ENCODE measurements at regions not wholly inside any gene's neighbourhood (a gene's known extent, or its start where the extent isn't known, plus 50 kb on each side); places are given as distances from the start of the nearest gene placed in this dataset.
A peak's percentile ranks its signal among the peaks of the same experiment; 100 is the strongest.

DNA sequence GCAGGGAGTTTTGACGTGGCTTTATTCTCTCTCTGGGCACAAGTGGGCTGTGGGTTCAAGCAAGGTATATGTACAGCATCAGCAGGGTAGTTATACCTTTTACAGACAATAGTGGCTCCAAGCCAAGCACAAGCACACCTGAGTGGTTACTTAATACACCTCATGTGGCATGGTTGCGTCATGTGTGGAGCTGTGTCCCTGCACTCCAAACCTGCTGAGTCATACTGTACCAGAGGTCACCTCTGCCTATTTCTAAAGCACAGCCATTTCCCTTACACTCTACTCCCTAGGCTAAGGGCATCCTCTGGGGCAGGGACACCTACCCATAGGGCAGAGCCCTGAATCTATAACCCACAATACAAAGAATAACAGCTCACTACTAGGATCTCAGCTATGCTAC lies 147.3 kb downstream of the OSTF1 start:
- Histone ChIP-seq H3K4me3 (no peak overlapping the region), H3K4me1 (no peaks in the 10 kb centered on the region), H3K4me2 (no peak overlapping the region), H3K27ac (no peak overlapping the region), H3K9me3 (no peaks in the 10 kb centered on the region)
- FAIRE-seq = no peak
- ChIA-PET POLR2A (no interaction called here), CTCF (interaction anchor here (3.3 kb wide), 1 partner anchor 35 kb away, joined by 28 read pairs; no protein-coding TSS in a partner anchor)
- no peak for ATAC-seq
- 60% methylated on average over 2 of the region's 2 CpGs for WGBS (ENCODE audit: missing lambda C conversion rate)
- no peak for TF ChIP-seq PHF8 (IDR thresholded peaks at IDR 0.05; ENCODE audit: borderline replicate concordance, low read depth)
- TF ChIP-seq MAFK (IDR thresholded peaks at IDR 0.05; ENCODE audit: partially characterized antibody) = peak; percentile 69
- 0 out of 2 replicates have a peak, but pooled peaks have one; percentile 10 for TF ChIP-seq NFE2L2 (conservative IDR thresholded peaks at IDR 0.05; ENCODE audit: low read length)
- no peak for TF ChIP-seq RFX5 (IDR thresholded peaks at IDR 0.05)
- DNase-seq (ENCODE audit: low read depth in 1 of 2, low spot score in 1 of 2) = peak in 1 of 2 experiments; percentile 13

DNA sequence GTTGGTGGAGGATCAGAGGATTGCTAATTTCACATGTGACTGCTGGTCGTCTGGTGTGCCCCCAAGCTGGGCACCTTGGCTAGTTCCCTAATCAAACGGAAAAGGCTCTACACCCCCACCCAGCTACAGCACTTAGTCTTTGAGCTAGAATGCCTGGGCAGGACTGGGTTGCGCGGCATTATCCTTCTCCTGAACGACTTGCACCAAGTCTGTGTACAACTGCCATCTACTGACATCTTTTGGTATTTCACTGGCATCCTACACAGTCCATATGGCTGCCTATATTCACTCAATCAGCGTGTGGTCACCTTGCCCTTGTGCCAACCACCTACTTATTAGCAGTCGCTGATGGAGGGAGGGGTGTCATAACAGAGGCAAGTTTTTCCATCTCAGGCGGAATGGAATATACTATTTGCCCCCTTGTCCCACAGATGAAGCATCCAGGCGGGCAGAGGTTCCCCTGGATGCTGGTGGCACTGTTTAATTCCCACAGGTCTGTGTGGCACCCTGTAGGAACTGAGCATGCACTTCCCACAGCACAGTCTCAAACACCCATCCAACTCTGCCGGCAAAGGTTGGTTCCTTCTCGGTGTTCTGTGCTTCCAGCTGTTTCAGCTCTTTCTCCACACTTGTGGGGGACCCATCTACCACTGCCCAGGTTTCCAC lies 150.1 kb downstream of the OSTF1 start:
- no peak overlapping the region for H3K4me2 ChIP-seq
- no peak overlapping the region for H3K4me3 ChIP-seq
- H3K27ac ChIP-seq = no peak overlapping the region
- CTCF ChIA-PET = interaction anchor here (0.6 to 3.3 kb wide), 10 partner anchors 10 to 90 kb away, joined by 3 to 28 read pairs (median 3); no protein-coding TSS in a partner anchor
- peak; percentile 36 to 65 for DNase-seq (ENCODE audit: low read depth in 1 of 2, low spot score in 1 of 2)
- no peaks in the 10 kb centered on the region for H3K4me1 ChIP-seq
- POLR2A ChIA-PET = no interaction called here
- 16% methylated on average over 11 of the region's 11 CpGs for WGBS (ENCODE audit: missing lambda C conversion rate)
- TF ChIP-seq, protein P1, sequence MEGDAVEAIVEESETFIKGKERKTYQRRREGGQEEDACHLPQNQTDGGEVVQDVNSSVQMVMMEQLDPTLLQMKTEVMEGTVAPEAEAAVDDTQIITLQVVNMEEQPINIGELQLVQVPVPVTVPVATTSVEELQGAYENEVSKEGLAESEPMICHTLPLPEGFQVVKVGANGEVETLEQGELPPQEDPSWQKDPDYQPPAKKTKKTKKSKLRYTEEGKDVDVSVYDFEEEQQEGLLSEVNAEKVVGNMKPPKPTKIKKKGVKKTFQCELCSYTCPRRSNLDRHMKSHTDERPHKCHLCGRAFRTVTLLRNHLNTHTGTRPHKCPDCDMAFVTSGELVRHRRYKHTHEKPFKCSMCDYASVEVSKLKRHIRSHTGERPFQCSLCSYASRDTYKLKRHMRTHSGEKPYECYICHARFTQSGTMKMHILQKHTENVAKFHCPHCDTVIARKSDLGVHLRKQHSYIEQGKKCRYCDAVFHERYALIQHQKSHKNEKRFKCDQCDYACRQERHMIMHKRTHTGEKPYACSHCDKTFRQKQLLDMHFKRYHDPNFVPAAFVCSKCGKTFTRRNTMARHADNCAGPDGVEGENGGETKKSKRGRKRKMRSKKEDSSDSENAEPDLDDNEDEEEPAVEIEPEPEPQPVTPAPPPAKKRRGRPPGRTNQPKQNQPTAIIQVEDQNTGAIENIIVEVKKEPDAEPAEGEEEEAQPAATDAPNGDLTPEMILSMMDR (IDR thresholded peaks at IDR 0.05) = peak; percentile 36; the same call in 2 of the 3 replicates
- TF ChIP-seq, protein P2, sequence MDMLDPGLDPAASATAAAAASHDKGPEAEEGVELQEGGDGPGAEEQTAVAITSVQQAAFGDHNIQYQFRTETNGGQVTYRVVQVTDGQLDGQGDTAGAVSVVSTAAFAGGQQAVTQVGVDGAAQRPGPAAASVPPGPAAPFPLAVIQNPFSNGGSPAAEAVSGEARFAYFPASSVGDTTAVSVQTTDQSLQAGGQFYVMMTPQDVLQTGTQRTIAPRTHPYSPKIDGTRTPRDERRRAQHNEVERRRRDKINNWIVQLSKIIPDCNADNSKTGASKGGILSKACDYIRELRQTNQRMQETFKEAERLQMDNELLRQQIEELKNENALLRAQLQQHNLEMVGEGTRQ (IDR thresholded peaks at IDR 0.05) = no peak
- TF ChIP-seq SMC3 (IDR thresholded peaks at IDR 0.05) (peak; percentile 35; the same call in 1 of the 3 replicates), RAD21 (conservative IDR thresholded peaks at IDR 0.05 in 1 of 2, IDR thresholded peaks at IDR 0.05 in 1 of 2) (peak; percentile 43 to 54; a peak in 4 of 5 replicates)
- peak; percentile 89 to 98 for ATAC-seq
- no peaks in the 10 kb centered on the region for H3K9me3 ChIP-seq
- FAIRE-seq = no peak

DNA sequence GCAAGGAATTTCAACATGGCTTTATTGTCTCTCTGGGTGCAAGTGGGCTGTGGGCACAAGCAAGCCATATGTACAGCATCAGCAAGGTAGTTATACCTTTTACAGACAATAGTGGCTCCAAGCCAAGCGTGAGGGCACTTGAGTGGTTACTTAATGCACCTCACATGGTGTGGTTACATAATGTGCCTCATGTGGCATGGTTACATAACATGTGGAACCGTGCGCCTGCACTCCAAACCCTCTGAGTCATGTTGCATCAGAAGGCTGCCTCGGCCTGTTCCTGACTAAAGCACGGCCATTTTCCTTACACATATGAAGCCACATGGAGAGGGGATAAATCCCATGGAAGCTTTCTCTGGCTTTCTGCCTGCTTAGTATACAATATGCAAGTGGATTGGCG lies 150.9 kb downstream of the OSTF1 start:
- 20% methylated on average over 6 of the region's 6 CpGs for WGBS (ENCODE audit: missing lambda C conversion rate)
- ATAC-seq (0 out of 6 replicates have a peak, but pooled peaks have one; percentile 12 to 49), DNase-seq (ENCODE audit: low read depth in 1 of 2, low spot score in 1 of 2) (peak in 1 of 2 experiments; percentile 35), FAIRE-seq (no peak)
- TF ChIP-seq HOXA7 (CRISPR knock-in tag; IDR thresholded peaks at IDR 0.05) = no peak
- no peak for TF ChIP-seq HOXB13 (CRISPR knock-in tag; IDR thresholded peaks at IDR 0.05; ENCODE audit: low read depth)
- no peak for TF ChIP-seq FOXS1 (CRISPR knock-in tag; IDR thresholded peaks at IDR 0.05)
- TF ChIP-seq NR3C1 (IDR thresholded peaks at IDR 0.05) = no peak
- TF ChIP-seq KDM1A (IDR thresholded peaks at IDR 0.05; ENCODE audit: low read depth) = no peak
- TF ChIP-seq EHF (CRISPR knock-in tag; IDR thresholded peaks at IDR 0.05) = no peak
- ChIA-PET POLR2A (no interaction called here), CTCF (interaction anchor here (1.2 kb wide), 1 partner anchor 43 kb away, joined by 4 read pairs; no protein-coding TSS in a partner anchor)
- no peak overlapping the region for H3K27ac ChIP-seq
- no peak overlapping the region for H3K4me2 ChIP-seq
- no peak overlapping the region for H3K4me3 ChIP-seq
- H3K4me1 ChIP-seq = no peaks in the 10 kb centered on the region
- H3K9me3 ChIP-seq = no peaks in the 10 kb centered on the region

DNA sequence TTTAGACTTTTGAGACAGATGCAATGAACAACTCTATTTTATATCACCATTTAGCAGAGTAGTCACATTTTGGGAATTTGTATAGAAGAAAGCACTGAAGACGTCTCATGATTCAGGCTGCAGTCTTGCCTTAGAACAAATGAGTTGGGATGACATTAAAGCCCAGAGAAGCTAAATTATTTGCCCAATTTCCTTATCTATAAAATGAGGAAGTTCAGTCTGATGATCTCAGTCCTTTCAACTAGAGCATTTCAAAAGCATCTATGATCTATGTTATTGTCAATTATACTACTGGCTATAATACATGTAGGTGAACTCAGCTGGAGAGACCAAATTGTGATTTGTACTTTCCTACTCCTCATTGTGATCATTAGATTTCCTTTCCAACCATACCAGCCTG lies 154.1 kb downstream of the OSTF1 start:
- DNase-seq (ENCODE audit: low read depth in 1 of 2, low spot score in 1 of 2) (no peak), ATAC-seq (no peak), FAIRE-seq (no peak)
- no peaks in the 10 kb centered on the region for H3K4me1 ChIP-seq
- H3K27ac ChIP-seq = no peak overlapping the region
- H3K4me2 ChIP-seq = no peak overlapping the region
- 0 out of 3 replicates have a peak, but pooled peaks cover 2% of the 10 kb centered on the region for H3K9me3 ChIP-seq
- TF ChIP-seq CBX2 (IDR thresholded peaks at IDR 0.05; ENCODE audit: borderline replicate concordance, low read depth) (no peak), JUN (IDR thresholded peaks at IDR 0.05) (no peak), EP300 (IDR thresholded peaks at IDR 0.05) (no peak), ZSCAN20 (CRISPR knock-in tag; IDR thresholded peaks at IDR 0.05) (no peak)
- TF ChIP-seq, protein P1 (IDR thresholded peaks at IDR 0.05) = no peak
- H3K4me3 ChIP-seq = no peak overlapping the region
- POLR2A ChIA-PET = no interaction called here
- WGBS (ENCODE audit: missing lambda C conversion rate) = 15% methylated on average over 1 of the region's 1 CpG
- CTCF ChIA-PET = interaction anchor here (0.6 kb wide), 1 partner anchor 1481 kb away, joined by 3 read pairs; no protein-coding TSS in a partner anchor
